Breast epithelium (tissue), 4 donors: ENCODE measurements at regions not wholly inside any gene's neighbourhood (a gene's known extent, or its start where the extent isn't known, plus 50 kb on each side); places are given as distances from the start of the nearest gene placed in this dataset.
"Not testable (repeated sequence)": the region's sequence is repeated elsewhere in the genome, so short reads cannot be mapped to it uniquely, and the experiment has no call there.

Experiments used
- DNase-seq, 2 donors: peaks; one replicate each; pipeline ENCODE4 v3.0.0-alpha.2; 2019; ENCODE audit warnings: low spot score in 2 of 2
- H3K27ac ChIP-seq, 2 donors: fragments of 200-600 bp; sonication (generic) in 1 of 2; one replicate each; pipeline ENCODE4 v1.5.1; 2016 to 2019; ENCODE audit warnings: mild to moderate bottlenecking in 1 of 2
- H3K27me3 ChIP-seq, 2 donors: fragments of 200-600 bp; sonication (generic) in 1 of 2; one replicate each; pipeline versions ENCODE4 v1.5.1 to v1.6.0; 2017 to 2019; ENCODE audit warnings: control low read depth in 1 of 2, mild to moderate bottlenecking in 1 of 2
- H3K36me3 ChIP-seq: fragments of 200-600 bp; one replicate; pipeline ENCODE4 v1.5.1; 2019
- H3K4me1 ChIP-seq, 2 donors: fragments of 200-600 bp; sonication (generic); one replicate each; pipeline ENCODE4 v1.5.1; 2016 to 2019; ENCODE audit warnings: control low read depth in 1 of 2
- H3K4me3 ChIP-seq, 3 donors: fragments of 200-600 bp; sonication (generic); 1 replicate in 2 of 3; 2 replicates in 1 of 3; pipeline ENCODE4 v1.5.1; 2016 to 2019; ENCODE audit warnings: mild to moderate bottlenecking in 3 of 3, moderate library complexity in 2 of 3
- H3K9me3 ChIP-seq, 2 donors: fragments of 200-600 bp; sonication (generic) in 1 of 2; one replicate each; pipeline ENCODE4 v1.5.1; 2016 to 2019; ENCODE audit warnings: control low read depth in 1 of 2
- CTCF ChIP-seq, 3 donors: fragments of 450-650 bp; IDR thresholded peaks; one replicate each; pipeline ENCODE4 v1.5.1; 2016 to 2017; ENCODE audit warnings: antibody characterized with exemption in 3 of 3, mild to moderate bottlenecking in 3 of 3, moderate library complexity in 3 of 3
- POLR2A ChIP-seq: fragments of 450-650 bp; IDR thresholded peaks from one replicate; pipeline ENCODE4 v1.6.1; 2016; ENCODE audit warnings: antibody characterized with exemption, mild to moderate bottlenecking, moderate library complexity
- POLR2AphosphoS5 ChIP-seq, 3 donors: sonication (generic); formaldehyde crosslinking; IDR thresholded peaks; one replicate each; pipeline ENCODE4 v1.6.1; 2017; ENCODE audit warnings: antibody characterized with exemption in 3 of 3
- intact Hi-C: fragments of 100-400 bp; cut with DNase I; formaldehyde crosslinking; loops from one replicate; pipeline ENCODE4 v1.15.1; 2023; ENCODE audit warnings: low total_unique reads

- H3K4me1 ChIP-seq: peaks cover 0 to 5% of the 10 kb centered on the region in 2 donors
- H3K4me3 ChIP-seq: no peak overlapping the region
- no peaks in the 10 kb centered on the region for H3K36me3 ChIP-seq
- peak in 1 of 2 donors; percentile 21 for DNase-seq
- peak overlapping the region; percentile 8 to 69 for H3K27ac ChIP-seq
- intact Hi-C loops: no loop called here
- H3K27me3 ChIP-seq: no peaks in the 10 kb centered on the region
- TF ChIP-seq POLR2A (no peak), CTCF (IDR thresholded peaks at IDR 0.05) (peak; percentile 9 to 24 (median 9))
- H3K9me3 ChIP-seq: no peaks in the 10 kb centered on the region
Observed at GRCh38 chr20:39960522-39961428, 728.3 kb downstream of the MAFB start.

DNA sequence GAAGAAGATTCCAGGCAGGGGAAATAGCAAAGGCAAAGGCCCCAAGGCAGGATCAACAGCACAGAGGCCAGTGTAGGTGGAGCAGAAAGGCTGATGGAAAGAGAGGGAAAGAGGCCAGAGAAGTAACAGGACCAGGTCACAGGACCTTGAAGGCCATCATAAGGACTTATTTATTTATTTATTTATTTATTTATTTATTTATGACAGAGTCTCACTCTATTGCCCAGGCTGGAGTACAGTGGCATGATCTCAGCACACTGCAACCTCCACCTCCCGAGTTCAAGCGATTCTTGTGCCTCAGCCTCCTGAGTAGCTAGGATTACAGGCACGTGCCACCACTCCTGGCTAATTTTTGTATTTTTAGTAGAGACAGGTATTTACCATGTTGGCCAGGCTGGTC lies 731.1 kb downstream of the MAFB start:
- H3K4me1 ChIP-seq, H3K4me3 ChIP-seq, H3K27ac ChIP-seq, DNase-seq, intact Hi-C loops, H3K9me3 ChIP-seq, H3K27me3 ChIP-seq, H3K36me3 ChIP-seq: not testable (repeated sequence)

DNA sequence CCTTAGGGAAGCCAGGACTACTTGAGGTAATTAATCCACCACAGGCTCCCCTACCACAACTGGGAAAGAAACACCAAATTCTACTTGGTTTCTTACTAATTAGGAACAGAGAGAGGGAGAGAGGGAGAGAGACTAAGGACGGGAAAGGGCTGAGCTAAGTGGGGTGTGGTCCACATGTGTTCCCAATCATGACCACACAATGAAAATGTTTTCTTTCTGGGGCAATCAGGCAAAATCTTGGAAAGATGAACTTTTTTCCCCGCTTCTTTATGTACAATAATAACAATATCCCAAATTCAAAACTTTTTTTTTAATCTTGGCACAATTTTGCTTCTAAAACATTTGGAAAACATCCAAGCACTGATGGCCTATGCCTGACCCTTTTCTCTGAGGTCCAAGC lies 734.4 kb downstream of the MAFB start:
- Histone ChIP-seq H3K27ac (peak overlapping the region in 1 of 2 donors; percentile 23), H3K27me3 (no peaks in the 10 kb centered on the region), H3K36me3 (no peaks in the 10 kb centered on the region), H3K9me3 (no peaks in the 10 kb centered on the region), H3K4me3 (no peak overlapping the region), H3K4me1 (no peaks in the 10 kb centered on the region)
- intact Hi-C loops: no loop called here
- TF ChIP-seq CTCF (IDR thresholded peaks at IDR 0.05) (no peak), POLR2AphosphoS5 (IDR thresholded peaks at IDR 0.05) (no peak), POLR2A (no peak)
- DNase-seq: no peak

DNA sequence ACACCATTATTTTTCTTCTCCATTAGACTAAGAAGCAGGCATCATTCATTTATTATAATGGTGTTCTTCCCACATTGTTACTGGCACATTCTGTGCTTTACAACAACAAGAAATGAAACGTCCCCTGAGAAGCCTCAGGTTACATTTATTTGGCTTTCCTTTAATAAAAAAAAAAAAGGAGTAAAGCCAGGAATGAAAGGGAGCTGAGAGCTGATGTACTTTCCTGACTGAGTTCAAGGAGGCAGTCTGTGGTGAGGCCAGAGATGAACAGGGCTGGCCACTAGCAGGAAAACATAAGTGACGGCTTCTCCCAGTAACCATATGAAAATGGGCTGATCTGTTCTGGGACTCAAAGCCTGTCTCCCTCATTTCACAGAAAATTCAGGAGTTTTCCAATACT lies 742.1 kb downstream of the MAFB start:
- DNase-seq: no peak
- Histone ChIP-seq H3K4me3 (no peak overlapping the region), H3K9me3 (no peaks in the 10 kb centered on the region), H3K4me1 (no peaks in the 10 kb centered on the region), H3K27ac (peak overlapping the region in 1 of 2 donors; percentile 52), H3K27me3 (no peaks in the 10 kb centered on the region), H3K36me3 (no peaks in the 10 kb centered on the region)
- no peak for TF ChIP-seq CTCF (IDR thresholded peaks at IDR 0.05)
- no peak for TF ChIP-seq POLR2AphosphoS5 (IDR thresholded peaks at IDR 0.05)
- no peak for TF ChIP-seq POLR2A
- intact Hi-C loops: no loop called here

DNA sequence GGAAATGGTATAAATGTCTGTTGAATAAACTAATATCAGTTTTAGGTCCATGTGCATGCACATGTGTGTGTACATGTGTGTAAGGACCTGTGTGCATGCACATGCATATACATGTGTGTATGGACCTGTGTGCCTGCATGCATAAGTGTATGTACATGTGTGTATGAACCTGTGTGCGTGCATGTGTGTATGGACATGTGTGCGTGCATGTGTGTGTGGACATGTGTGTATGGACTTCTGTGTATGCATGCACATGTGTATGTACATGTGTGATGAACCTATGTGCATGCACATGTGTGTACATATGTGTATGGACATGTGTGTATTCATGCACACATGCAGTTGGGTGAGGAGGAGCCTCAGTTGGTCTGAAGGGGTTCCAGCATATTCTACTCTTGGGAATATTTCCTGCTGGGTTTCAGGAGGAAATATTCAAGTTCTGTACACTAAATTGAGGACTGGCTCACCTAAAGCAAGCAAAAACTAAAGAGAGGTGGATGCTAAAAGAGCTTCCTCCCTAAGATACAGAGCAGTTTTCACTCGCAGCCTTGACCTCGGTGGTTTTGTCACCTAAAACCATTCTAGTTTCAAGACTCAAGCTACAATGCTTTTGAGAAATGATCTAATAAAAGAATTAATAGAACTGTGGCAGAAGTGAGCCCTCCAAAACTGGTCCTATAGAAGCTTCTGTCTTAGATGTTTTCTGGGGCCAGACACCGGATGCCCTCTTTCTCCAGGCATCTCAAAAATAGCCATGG lies 742.8 kb downstream of the MAFB start:
- Histone ChIP-seq H3K4me1 (no peaks in the 10 kb centered on the region), H3K27ac (peak overlapping the region in 1 of 2 donors; percentile 52), H3K4me3 (no peak overlapping the region), H3K9me3 (no peaks in the 10 kb centered on the region), H3K36me3 (no peaks in the 10 kb centered on the region), H3K27me3 (no peaks in the 10 kb centered on the region)
- intact Hi-C loops: no loop called here
- DNase-seq: no peak
- TF ChIP-seq POLR2AphosphoS5 (IDR thresholded peaks at IDR 0.05) (no peak), POLR2A (no peak)

GRCh38 chr20:39944861-39945260 lies 744.2 kb downstream of the MAFB start:
- no peak overlapping the region for H3K27ac ChIP-seq
- no peaks in the 10 kb centered on the region for H3K9me3 ChIP-seq
- no peak for DNase-seq
- intact Hi-C loops: no loop called here
- TF ChIP-seq POLR2A: no peak
- no peaks in the 10 kb centered on the region for H3K36me3 ChIP-seq
- H3K27me3 ChIP-seq: no peaks in the 10 kb centered on the region
- no peaks in the 10 kb centered on the region for H3K4me1 ChIP-seq
- no peak overlapping the region for H3K4me3 ChIP-seq
